ENCODE measurements at regions not wholly inside any gene's neighbourhood (a gene's known extent, or its start where the extent isn't known, plus 50 kb on each side); places are given as distances from the start of the nearest gene placed in this dataset.

- H3K4me1 ChIP-seq (ENCODE audit: low read depth, poor library complexity, severe bottlenecking), result no peaks in the 10 kb centered on the region
- H3K4me2 ChIP-seq, result no peak overlapping the region
- no peaks in the 10 kb centered on the region for H4K20me1 ChIP-seq (ENCODE audit: insufficient read depth)
- H3K27ac ChIP-seq, result no peak overlapping the region
- no peak overlapping the region for H3K4me3 ChIP-seq (IDR thresholded peaks at IDR 0.05; ENCODE audit: insufficient read depth, low read depth, low read length)
- TF ChIP-seq CTCF (conservative IDR thresholded peaks at IDR 0.05; ENCODE audit: low read depth, low read length), result no peak
- H3K9ac ChIP-seq, result no peak overlapping the region
- no peaks in the 10 kb centered on the region for H3K79me2 ChIP-seq (ENCODE audit: insufficient read depth, low read depth)
- no peaks in the 10 kb centered on the region for H3K27me3 ChIP-seq (ENCODE audit: insufficient read depth, low read depth)
- H2AFZ ChIP-seq (ENCODE audit: low read depth), result no peak overlapping the region
- H3K36me3 ChIP-seq (ENCODE audit: insufficient read depth), result no peaks in the 10 kb centered on the region
Observed at GRCh38 chr13:69649063-69649392, 458.6 kb upstream of the ATXN8OS start.

- no peak overlapping the region for H3K4me3 ChIP-seq (IDR thresholded peaks at IDR 0.05; ENCODE audit: insufficient read depth, low read depth, low read length)
- no peak overlapping the region for H3K4me2 ChIP-seq
- H3K79me2 ChIP-seq (ENCODE audit: insufficient read depth, low read depth), result no peaks in the 10 kb centered on the region
- no peaks in the 10 kb centered on the region for H3K27me3 ChIP-seq (ENCODE audit: insufficient read depth, low read depth)
- H2AFZ ChIP-seq (ENCODE audit: low read depth), result no peak overlapping the region
- H3K9ac ChIP-seq, result no peak overlapping the region
- no peaks in the 10 kb centered on the region for H3K36me3 ChIP-seq (ENCODE audit: insufficient read depth)
- H4K20me1 ChIP-seq (ENCODE audit: insufficient read depth), result no peaks in the 10 kb centered on the region
- H3K27ac ChIP-seq, result no peak overlapping the region
- no peak for TF ChIP-seq CTCF (conservative IDR thresholded peaks at IDR 0.05; ENCODE audit: low read depth, low read length)
- H3K4me1 ChIP-seq (ENCODE audit: low read depth, poor library complexity, severe bottlenecking), result no peaks in the 10 kb centered on the region
Observed at GRCh38 chr13:69648340-69649062, 459.1 kb upstream of the ATXN8OS start.

GRCh38 chr13:69644447-69644846, 463.2 kb upstream of the ATXN8OS start:
- Histone ChIP-seq H2AFZ (ENCODE audit: low read depth) (no peak overlapping the region), H3K36me3 (ENCODE audit: insufficient read depth) (no peaks in the 10 kb centered on the region), H4K20me1 (ENCODE audit: insufficient read depth) (no peaks in the 10 kb centered on the region), H3K27me3 (ENCODE audit: insufficient read depth, low read depth) (no peaks in the 10 kb centered on the region), H3K27ac (no peak overlapping the region), H3K4me1 (ENCODE audit: low read depth, poor library complexity, severe bottlenecking) (no peaks in the 10 kb centered on the region), H3K9ac (no peak overlapping the region), H3K4me2 (no peak overlapping the region), H3K4me3 (IDR thresholded peaks at IDR 0.05; ENCODE audit: insufficient read depth, low read depth, low read length) (no peak overlapping the region), H3K79me2 (ENCODE audit: insufficient read depth, low read depth) (no peaks in the 10 kb centered on the region)
- TF ChIP-seq CTCF (conservative IDR thresholded peaks at IDR 0.05; ENCODE audit: low read depth, low read length), result no peak

GRCh38 chr13:69641773-69642172, 465.9 kb upstream of the ATXN8OS start:
- no peak overlapping the region for H3K9ac ChIP-seq
- H4K20me1 ChIP-seq (ENCODE audit: insufficient read depth), result no peaks in the 10 kb centered on the region
- no peak for TF ChIP-seq CTCF (conservative IDR thresholded peaks at IDR 0.05; ENCODE audit: low read depth, low read length)
- H3K4me1 ChIP-seq (ENCODE audit: low read depth, poor library complexity, severe bottlenecking), result no peaks in the 10 kb centered on the region
- no peak overlapping the region for H3K27ac ChIP-seq
- no peaks in the 10 kb centered on the region for H3K79me2 ChIP-seq (ENCODE audit: insufficient read depth, low read depth)
- H3K4me3 ChIP-seq (IDR thresholded peaks at IDR 0.05; ENCODE audit: insufficient read depth, low read depth, low read length), result no peak overlapping the region
- no peak overlapping the region for H2AFZ ChIP-seq (ENCODE audit: low read depth)
- no peaks in the 10 kb centered on the region for H3K36me3 ChIP-seq (ENCODE audit: insufficient read depth)
- H3K27me3 ChIP-seq (ENCODE audit: insufficient read depth, low read depth), result no peaks in the 10 kb centered on the region
- H3K4me2 ChIP-seq, result no peak overlapping the region
